Kidney glomerular epithelial cell (primary cell): ENCODE measurements at regions not wholly inside any gene's neighbourhood (a gene's known extent, or its start where the extent isn't known, plus 50 kb on each side); places are given as distances from the start of the nearest gene placed in this dataset.

Source experiments
- DNase-seq: peaks from one replicate; lab custom pipeline; 2025; lab: John Stamatoyannopoulos, UW

DNA sequence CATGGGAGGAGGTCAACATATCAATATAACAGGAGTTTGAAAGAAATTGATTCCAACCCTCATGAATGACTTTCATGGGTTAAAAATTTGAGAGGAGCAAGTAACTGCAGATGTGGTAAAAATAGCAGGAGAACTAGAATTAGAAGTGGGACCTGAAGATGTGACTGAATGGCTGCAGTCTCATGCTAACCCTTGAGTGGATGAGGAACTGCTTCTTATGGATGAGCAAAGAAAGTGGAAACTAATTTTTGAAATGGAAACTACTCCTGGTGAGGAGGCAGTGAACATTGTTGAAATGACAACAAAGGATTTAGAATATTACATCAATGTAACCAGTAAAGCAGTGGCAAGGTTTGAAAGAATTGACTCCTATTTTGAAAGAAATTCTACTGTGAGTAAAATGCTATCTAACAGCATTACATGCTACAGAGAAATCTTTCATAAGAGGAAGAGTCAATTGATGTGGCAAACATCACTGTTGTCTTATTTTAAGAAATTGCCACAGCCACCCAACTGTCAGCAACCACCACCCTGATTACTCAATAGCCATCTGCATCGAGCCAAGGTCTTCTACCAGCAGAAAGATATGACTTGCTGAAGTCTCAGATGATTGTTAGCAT lies 1683.2 kb downstream of the MAT2B start:
- no peak for DNase-seq

DNA sequence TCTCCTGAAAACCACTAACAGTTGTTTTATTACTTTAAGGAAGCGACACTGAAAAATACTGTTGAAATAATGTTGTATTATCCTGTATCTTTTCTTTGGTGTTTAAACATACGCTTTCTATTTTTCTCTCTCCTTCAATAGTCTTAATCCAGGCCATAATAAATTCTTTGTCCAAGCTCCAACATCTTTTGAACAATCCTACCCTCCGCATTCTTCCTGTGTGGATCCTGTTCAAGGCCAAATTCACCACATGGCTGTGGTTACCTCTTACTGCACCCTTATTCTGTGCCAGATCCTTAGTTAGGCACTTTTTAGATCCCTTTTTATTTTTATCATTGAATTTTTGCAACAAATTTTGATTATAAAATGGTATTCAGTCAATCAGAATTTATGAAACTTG lies 1691.5 kb downstream of the MAT2B start:
- DNase-seq, result no peak

DNA sequence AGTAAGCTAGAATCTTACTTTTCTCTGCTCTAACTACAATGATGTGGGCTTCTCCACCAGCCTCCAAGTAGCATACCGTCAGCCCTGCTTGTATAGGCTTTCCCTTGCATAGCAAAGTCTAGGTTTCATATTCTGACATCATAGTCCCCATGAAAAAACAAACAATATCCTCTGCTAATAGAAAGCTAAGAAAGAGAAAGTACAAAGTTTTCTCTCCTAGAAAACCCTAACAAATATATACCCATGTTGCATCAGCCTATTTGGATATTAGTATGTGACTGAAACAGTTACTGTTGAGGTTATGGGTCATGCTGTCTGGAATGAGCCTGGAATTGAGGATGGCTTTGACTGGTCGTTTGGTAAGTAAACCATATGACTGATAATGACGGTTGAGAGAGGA lies 1696.0 kb downstream of the MAT2B start:
- DNase-seq, result no peak

DNA sequence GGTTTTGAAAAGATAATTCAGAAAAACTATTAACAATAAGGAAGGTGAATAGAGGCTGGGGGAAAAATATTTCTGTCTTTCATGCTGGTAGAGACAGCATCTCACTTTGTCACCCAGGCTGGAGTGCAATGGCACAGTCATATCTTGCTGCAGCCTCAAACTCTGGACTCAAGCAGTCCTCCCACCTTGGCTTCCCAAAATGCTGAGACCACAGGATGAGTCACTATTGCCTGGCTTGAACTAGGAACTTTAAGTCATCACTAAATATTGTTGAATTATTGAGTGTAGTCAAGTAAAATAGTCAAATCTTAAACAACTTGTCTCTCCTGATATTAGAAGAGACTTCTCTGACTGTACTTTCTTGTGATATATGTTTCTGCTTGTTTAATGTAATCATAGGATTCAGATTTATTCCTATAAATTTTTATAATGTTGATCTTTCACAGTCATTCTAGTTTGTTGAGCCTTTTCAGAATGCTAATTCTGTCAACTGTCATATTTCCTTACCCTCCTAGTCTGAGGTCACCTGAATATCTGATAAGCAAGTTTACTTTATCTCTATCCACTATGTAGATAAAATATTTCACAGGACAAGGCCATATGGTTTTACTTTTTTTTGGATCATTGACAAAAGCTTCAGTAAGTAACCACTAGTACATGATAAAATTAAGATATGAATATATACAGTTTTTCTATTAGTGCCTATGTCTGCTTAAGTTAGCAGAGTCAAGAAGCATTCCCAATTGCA lies 1696.5 kb downstream of the MAT2B start:
- DNase-seq, result no peak

DNA sequence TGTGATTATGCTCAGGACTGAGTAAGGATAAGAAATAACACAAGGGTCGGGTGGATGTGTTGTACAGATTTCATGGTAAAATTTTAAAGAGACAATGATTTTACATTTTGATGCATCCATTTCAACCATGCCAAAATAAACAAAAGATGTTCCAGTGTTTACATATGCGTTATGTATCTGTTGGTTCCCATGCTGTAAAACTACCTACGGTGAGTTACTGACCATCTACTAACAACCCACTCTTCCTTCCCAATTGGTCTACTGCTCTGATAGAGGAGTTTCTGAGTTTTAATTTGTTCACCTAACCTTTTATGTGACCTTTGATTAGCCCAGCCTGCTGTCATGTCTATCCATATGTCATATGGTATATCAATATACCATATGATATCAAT lies 1697.1 kb downstream of the MAT2B start:
- no peak for DNase-seq

DNA sequence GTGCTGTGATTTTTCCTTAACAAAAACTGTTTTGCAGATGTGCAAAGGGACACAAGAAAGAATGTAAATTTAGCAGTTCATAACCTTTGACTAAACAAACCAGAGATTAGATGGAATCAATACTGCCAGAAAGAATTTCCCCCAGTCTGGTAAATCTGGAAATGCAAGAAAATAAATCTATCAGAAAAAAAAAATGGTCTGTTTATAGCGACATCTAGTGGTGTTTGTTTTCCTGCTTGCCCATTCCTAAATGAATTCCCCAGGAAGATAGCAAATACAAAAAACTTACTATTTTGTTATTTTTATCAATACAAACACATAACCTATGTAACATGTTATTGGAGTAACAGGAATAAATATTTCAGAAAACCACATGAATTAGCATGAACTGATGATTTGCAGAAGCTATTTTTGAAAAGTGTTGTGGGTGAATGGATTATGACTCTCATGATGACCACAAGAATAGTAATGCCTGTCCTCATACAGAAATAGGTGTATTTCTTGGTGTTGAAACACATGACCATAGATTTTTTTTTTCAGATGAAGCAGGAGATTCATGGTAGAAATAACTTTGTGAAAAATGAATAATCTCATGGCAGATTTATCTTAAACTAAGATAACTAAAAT lies 1703.8 kb downstream of the MAT2B start:
- DNase-seq, result peak; percentile 21

DNA sequence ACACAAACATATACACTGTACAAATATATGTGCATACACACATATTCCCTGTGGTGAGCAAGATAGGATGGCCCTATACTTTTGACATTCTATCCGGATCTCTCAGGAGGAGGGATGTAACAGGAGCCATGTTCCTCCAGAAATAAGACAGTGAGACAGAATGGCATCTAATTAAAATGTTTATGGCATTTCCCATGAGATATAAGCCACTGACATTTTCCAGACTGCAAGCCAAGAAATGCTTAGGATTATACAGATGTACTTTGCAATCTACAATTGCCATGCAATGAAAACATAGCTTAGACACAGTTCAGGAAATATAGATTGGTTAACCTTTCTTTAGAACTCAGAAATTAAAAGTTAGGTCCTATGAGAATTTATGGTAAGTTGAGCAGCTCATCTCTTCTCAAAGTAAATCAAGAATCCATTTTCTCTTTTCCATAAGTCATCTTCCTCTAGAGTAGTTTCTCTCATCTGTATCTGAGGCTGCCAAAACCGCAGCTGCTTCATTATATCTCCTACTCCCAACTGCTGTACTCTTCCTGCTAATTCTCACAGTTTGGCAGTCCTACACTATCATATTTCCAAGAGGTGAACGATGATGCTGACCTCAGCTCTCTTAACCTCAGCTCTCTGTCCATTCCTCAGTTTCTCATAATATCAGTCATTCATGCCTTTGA lies 1719.1 kb downstream of the MAT2B start:
- no peak for DNase-seq

DNA sequence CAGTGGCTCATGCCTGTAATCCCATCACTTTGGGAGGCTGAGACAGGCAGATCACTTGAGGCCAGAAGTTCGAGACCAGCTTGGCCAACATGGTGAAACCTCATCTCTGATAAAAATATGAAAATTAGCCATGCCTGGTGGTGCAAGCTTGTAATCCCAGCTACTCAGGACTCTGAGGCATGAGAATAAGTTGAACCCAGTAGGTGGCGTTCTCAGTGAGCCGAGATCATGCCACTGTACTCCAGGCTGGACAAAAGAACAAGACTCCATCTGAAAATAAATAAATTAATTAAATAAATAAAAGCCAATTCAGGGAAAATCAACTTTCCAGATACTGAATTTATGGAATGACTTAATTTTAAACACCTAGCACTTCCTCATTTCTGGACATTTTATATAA lies 1722.1 kb downstream of the MAT2B start:
- DNase-seq, result no peak

DNA sequence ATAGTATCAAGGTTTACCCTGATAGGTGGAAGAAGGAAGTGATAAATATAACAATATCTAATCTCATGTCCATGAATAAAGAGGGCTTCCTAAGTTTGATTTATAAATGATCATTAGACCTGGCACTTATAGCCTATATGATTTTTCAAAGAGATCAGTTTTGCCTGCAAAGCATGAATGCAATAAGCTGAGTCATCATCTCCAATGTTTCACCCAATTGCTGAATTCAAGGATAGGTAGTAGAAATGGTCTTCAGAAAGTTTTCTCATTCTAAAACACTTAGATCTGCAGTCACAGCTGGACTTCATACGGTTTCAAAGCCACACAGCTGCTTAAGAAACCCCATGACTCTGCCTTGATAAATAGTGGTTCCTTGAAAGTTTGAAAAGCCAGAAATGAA lies 1722.8 kb downstream of the MAT2B start:
- DNase-seq, result no peak

DNA sequence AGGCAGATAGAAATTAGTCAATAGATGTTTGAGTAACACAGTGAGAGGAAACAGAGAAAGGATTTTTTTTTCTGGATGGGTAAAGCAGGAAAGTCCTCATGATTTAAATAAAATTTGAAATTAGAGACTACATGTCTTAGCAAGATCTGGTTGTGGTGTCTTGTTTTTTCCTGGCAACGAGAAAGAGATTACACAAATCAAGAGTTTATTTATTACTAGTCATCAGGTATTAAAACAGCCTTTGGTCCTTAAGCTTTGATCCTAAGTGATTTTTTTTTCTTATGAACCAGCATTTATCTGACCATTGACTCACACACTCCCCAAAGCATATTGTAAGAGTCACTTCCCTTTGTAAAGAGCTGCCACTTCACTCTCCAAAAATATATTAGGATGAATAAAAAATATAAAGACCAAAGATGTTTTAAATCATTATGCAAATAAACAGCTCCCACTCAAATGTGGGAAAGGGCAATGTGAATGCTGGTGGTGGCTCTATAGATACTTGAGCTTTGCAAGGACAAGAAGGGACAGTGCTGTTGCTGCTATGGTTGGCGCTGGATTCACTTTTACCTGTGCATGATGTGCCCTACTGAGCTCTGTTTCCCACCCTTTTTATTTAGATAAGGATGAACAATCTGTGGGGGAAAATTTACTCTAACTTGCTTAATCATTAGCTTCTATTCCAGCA lies 1726.5 kb downstream of the MAT2B start:
- DNase-seq, result no peak

DNA sequence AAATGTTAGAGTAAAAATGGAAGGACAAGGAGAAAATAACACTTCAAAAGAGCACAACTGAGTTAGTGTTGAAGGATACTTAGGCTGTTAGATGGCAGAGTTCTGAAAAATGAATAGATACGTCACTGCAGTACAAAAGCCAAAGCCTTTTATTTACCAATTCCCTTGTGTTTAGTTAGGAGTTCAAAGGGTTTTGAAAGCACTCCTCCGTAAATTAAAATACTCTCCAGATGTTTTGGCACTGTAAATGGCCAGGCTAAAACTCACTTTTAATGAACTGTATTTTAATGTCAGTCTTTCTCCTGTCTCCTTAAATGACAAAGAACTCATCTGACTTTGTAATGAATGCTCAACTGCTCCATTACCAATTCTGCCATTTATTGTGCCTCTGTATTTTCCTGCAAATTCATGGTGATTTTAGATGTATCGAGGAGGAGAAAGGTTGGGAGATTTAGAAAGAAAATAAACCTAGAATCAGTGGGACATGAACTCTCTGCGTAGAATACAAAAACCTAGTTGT lies 1727.2 kb downstream of the MAT2B start:
- no peak for DNase-seq

DNA sequence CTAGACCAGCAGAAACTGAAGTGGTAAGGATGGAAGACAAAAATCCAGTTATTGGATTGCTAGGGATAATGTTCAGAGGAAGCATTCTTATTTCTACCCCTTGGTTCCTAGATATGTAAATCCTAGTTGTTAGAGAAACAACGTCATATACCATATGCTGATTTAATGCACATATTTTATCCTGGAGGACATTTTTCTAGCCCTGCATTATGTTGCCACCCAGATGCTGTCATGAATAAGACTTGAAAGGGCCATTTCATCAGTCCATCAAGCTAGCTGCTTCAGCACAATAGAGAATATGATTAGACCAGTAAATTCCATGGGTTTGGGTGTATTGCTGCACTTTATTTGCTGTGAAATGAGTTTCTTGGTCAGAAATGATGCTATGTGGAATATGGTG lies 1736.4 kb downstream of the MAT2B start:
- no peak for DNase-seq

DNA sequence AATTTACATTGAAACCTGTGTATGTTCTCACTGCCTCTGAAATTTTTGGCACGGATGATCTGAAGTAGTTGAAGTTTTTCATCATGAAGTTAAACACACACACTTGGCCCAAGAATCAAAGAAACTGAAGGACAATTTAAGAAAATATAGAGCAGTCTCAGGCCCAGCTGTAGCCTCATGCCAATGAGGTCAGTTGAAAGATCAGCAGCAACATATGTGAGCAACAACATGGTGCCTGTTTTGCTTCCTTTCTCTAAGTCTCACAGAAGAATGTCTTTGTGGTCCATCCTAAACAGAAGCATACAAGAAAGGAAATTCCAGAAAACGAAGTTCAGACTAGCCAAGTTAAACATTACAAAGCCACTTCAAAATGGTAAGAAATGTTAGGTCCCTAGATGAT lies 1737.2 kb downstream of the MAT2B start:
- DNase-seq, result no peak

DNA sequence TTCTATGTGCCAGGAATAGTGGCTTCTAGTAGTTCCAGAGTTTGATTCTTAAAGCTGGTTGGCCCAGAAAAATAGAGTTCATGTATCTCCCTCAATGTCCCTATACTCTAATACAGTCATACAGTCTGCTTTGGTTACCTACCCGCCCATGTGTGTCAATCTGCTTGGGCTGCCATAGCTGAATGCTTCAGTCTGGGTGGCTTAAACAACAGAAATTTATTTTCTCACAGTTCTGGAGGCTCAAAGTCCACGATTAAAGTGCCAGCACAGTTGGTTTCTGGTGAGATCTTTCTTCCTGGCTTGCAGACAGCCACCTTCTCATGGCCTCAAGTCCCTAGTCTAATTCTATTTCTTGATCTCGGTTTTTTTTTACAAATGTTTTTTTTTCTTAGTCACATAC lies 1739.0 kb downstream of the MAT2B start:
- peak; percentile 43 for DNase-seq

DNA sequence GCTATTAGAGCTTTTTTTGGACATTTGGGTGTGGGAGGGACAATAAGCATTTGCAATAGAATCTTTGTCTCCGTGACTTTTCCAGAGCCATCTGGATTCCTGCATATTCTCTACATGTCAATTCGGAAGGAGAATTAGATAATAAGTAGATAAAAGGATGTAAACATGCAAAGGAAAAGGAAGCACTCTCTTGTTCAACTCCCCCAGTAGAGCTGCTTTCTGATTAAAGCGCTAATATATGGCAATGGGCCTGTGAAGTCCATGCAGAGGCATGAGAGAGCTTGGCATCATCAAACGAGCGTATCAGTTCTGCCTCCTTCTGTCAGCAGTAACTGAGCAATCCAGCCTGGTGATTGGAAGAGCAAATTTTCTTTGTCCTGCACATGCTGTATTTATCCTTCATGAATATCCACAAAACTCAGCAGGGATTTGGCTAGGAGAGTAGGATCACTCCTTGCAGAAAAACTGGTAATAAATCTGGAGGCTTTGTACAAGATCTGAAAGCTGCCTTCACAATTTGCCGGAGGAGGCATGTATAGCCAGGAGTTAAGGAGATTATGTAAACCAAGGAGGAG lies 1752.9 kb downstream of the MAT2B start:
- no peak for DNase-seq

DNA sequence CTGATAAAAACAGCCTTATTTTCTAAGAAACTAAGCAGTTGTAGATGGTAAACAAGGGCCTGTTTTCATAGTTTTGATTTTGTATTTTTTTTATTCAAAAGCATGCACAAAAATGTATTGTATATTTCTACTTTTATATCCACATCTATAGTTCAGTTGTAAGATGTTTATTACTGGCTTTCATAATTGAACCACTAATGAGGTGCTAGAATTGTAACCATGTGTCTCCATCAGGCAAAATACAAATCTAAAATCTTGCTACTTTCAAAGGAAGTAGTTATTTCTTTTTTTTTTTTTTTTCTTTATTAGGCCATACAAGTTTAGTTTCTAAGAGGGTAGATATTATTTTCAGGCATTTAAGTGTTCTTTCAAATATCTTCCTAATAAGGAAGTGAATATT lies 1755.0 kb downstream of the MAT2B start:
- DNase-seq, result no peak

DNA sequence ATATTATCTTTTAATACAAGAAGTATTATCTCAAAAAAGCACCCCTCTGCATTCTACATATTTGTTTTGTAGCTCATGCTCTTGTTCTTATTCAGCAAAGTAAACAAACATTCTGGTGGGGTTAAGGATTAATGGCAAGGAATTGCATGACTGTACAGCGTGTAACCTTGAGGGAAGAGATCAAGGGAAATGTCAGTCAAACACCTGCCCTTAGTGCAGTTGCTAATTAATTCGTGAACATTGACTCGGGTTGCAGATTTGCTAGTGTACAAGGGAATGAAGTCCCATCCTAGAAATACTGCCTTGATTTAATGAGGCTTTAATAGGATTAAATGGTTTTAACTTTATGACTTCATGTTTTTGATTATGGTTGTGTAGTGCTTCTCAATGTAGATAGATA lies 1758.1 kb downstream of the MAT2B start:
- DNase-seq, result no peak

DNA sequence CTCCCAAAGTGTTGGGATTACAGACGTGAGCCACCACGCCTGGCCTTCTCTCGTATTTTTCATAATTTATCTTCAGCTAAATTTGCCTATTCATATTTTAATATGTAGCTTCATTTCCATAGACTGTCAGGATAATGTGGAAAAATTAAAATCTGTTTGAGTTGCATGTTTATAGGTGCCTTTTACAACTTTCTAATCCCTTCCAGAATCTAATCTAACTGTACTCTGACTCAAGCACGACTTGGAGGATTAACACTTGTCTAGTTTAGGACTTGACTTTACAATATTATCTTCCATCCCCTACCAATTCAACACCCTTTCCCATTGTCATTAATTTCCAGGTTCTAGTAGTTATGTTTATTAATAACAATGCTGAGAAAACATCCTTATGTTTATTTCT lies 1761.5 kb downstream of the MAT2B start:
- no peak for DNase-seq

DNA sequence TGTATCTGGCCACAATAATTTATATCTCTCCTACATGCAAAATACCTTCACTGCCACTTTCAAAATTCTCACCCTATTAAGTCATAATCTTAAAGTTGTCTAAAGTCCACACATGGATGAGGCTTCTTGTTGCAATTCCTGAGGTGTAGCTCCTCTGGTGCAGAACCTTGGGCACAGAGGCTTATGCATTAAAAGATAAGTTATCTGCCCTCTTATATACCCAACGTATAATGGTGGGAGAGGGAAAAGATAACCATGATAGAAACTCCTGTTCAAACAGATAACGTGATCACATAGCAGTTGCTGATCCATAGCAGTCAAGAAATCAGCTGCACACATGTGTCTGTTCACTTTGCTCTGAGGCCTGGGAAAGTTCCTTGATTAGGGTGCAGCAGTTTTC lies 1767.0 kb downstream of the MAT2B start:
- no peak for DNase-seq

DNA sequence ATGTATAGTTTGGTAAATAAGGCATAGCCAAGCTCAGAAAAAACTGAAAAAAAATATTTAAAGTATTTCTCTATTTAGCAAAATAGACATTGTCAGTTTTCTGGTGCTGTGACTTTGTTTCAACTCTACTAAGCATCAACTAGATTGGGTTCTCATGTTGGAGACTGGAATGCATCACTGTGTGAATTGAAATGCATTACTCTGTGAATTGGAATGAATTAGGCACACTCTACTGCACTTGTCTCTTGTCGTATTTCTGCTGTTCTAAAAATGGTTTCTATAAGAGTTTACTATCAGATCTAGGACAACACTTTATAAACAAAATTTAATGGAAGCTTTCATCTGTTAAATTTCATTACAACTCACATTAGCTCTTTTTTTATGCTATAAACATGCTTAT lies 1772.2 kb downstream of the MAT2B start:
- no peak for DNase-seq

DNA sequence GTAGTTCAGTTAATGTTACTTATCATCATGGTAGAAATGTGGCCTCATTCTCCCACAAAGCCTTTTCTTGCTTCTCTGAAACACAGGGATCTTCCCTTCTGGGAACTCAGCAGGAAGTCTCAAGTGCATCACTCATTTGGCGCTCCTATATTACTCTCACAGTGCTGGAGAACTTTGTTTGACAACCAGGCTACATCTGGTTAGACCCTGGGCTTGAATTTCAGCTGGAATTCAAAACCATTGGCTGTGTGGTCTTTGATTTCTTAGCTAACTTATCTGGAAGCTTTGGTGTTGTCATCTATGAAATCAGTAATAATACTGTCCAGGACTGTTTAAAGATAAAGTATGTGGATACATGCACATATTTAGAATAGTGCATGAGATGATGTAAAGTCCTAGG lies 1777.1 kb downstream of the MAT2B start:
- DNase-seq, result no peak

DNA sequence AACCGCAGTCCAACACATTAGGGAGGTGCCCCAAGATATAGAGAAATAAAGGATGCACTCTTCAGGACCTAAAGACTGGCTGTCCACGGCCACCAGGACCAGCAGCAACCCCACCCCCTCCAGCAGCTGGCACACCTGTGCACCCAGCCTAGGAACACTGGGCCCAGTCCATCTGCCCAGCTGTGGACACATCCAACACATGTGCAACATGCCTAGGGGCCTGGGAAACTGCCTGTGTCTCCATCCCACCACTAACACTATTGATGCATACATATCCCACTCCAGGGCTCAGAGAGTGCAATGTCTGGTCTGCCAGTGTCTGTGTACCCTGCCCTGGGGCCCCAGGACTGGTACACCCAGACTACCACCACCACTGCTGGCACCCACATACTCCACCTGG lies 1781.3 kb downstream of the MAT2B start:
- DNase-seq, result no peak
